ENCODE measurements at regions not wholly inside any gene's neighbourhood (a gene's known extent, or its start where the extent isn't known, plus 50 kb on each side); places are given as distances from the start of the nearest gene placed in this dataset.

GRCh38 chr2:53432936-53433335 lies 334.7 kb upstream of the CHAC2 start (continued):
- TF ChIP-seq ZNF462 (CRISPR knock-in tag; IDR thresholded peaks at IDR 0.05) (no peak), POLR2AphosphoS5 (IDR thresholded peaks at IDR 0.05; ENCODE audit: low read depth) (no peak), ZNF114 (CRISPR knock-in tag; IDR thresholded peaks at IDR 0.05) (no peak)

- H3K9me3 Mint-ChIP-seq, result no peaks in the 10 kb centered on the region
- H3K4me3 ChIP-seq, result no peak overlapping the region
- H3F3A ChIP-seq (replicated peaks; ENCODE audit: low read depth), result peaks cover 5% of the 10 kb centered on the region
- H3K27me3 Mint-ChIP-seq (ENCODE audit: insufficient read depth, low read depth, poor library complexity), result peaks cover 2% of the 10 kb centered on the region
- peaks cover 15% of the 10 kb centered on the region for H3K4me1 Mint-ChIP-seq
- H3K79me2 ChIP-seq (replicated peaks; ENCODE audit: insufficient read depth), result no peaks in the 10 kb centered on the region
- DNase-seq (ENCODE audit: low spot score) (no peak), ATAC-seq (no peak)
- no peaks in the 10 kb centered on the region for H4K20me1 ChIP-seq (replicated peaks; ENCODE audit: insufficient read depth)
- TF ChIP-seq ZNF331 (CRISPR knock-in tag; IDR thresholded peaks at IDR 0.05; ENCODE audit: low read depth) (no peak), CREB1 (CRISPR knock-in tag; IDR thresholded peaks at IDR 0.05; ENCODE audit: low read depth) (no peak), NANOG (IDR thresholded peaks at IDR 0.05; ENCODE audit: borderline replicate concordance) (no peak), CTCF (conservative IDR thresholded peaks at IDR 0.05; ENCODE audit: low read depth in 2 of 2) (no peak), ZNF114 (CRISPR knock-in tag; IDR thresholded peaks at IDR 0.05) (no peak)
- H3K27ac Mint-ChIP-seq, result no peak overlapping the region
- H3K4me3 Mint-ChIP-seq, result no peak overlapping the region
- no peak overlapping the region for H3K4me2 ChIP-seq
- H3K9me2 ChIP-seq (ENCODE audit: insufficient read depth), result peaks cover 16% of the 10 kb centered on the region
- H3K27me3 ChIP-seq (ENCODE audit: insufficient read depth), result no peaks in the 10 kb centered on the region
- no peaks in the 10 kb centered on the region; the same call in 2 of the 3 replicates for H3K36me3 Mint-ChIP-seq (ENCODE audit: low read depth)
- H3K4me1 ChIP-seq (ENCODE audit: insufficient read depth), result peaks cover 18% of the 10 kb centered on the region; the same call in 1 of the 2 replicates
- H3K36me3 ChIP-seq (ENCODE audit: insufficient read depth), result no peaks in the 10 kb centered on the region
- no peak overlapping the region for H3K27ac ChIP-seq (ENCODE audit: low read depth)
- H2AFZ ChIP-seq, result no peak overlapping the region; the same call in 1 of the 2 replicates
Observed at GRCh38 chr2:53429901-53430300, 337.7 kb upstream of the CHAC2 start.

All from GM23338 (cell line).